ENCODE measurements at regions not wholly inside any gene's neighbourhood (a gene's known extent, or its start where the extent isn't known, plus 50 kb on each side); places are given as distances from the start of the nearest gene placed in this dataset.

GRCh38 chr16:85991425-85991824 is 92.5 kb downstream of the IRF8 start:
- DNase-seq: no peak

- DNase-seq: no peak
These were observed 92.9 kb downstream of the IRF8 start for GRCh38 chr16:85991856-85992255.

- no peak for DNase-seq
These were observed 93.4 kb downstream of the IRF8 start for GRCh38 chr16:85992359-85992758.

DNA sequence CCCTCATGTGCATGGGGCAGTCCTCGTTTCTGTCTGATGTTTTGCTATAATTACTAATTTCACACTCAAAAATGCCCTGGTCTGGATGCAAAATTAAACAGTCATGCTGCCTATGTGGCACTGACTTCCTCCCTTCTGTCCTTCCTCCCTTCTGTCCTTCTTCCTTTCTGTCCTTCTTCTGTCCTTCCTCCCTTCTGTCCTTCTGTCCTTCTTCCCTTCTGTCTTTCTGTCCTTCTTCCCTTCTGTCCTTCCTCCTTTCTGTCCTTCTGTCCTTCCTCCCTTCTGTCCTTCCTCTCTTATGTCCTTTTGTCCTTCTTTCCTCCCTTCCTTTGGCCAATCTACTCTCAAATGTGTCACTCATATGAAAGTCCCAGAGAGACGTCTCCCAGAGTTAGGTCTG is 93.8 kb downstream of the IRF8 start:
- no peak for DNase-seq

DNA sequence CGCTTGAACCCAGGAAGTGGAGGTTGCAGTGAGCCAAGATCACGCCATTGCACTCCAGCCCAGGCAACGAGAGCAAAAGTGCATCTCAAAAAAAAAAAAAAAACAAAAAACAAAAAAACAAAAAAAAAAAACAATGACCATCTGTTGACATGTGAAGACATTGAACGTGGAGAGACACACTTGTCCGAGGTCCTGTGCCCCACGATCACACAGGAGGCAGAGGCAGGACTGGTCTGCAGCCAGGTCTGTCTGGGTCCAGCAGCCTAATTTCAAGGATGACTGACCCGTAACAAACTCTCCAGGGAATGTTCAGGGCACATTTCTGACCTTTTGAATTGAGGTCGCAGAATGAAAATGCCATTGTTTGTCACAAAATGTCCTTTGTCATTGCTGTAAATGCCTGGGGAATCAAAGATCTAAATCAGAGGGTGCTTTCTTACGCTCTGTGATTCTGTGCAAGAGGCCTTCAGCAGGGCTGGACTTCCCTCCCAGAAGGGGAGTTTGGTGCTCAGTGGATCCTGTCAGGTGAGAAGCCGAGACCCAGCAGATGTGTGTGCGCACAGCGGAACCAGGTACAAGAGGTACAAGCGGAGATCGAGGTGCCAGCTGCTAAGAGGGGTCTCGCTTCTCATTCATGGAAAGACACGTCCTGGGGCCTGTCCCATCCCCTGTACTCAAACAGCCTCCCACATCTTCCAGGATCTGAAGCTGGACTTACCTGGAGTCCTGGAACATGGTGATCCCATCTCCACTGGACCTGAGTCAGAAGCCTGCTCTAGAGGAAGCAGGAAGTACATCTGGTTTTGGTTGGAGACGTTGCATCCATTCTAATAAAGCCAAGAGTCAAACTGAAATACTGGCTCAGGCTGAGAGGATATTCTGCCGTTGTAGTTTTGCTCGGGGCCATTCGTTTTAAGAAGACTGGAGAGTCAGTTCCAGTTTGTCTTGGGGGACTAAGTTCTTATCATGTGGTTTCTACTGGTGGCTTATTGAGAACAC is 95.8 kb downstream of the IRF8 start:
- no peak for DNase-seq

- DNase-seq: no peak
These were observed 96.8 kb downstream of the IRF8 start for GRCh38 chr16:85995541-85996423.

- DNase-seq: no peak
These were observed 97.9 kb downstream of the IRF8 start for GRCh38 chr16:85996843-85997242.

DNA sequence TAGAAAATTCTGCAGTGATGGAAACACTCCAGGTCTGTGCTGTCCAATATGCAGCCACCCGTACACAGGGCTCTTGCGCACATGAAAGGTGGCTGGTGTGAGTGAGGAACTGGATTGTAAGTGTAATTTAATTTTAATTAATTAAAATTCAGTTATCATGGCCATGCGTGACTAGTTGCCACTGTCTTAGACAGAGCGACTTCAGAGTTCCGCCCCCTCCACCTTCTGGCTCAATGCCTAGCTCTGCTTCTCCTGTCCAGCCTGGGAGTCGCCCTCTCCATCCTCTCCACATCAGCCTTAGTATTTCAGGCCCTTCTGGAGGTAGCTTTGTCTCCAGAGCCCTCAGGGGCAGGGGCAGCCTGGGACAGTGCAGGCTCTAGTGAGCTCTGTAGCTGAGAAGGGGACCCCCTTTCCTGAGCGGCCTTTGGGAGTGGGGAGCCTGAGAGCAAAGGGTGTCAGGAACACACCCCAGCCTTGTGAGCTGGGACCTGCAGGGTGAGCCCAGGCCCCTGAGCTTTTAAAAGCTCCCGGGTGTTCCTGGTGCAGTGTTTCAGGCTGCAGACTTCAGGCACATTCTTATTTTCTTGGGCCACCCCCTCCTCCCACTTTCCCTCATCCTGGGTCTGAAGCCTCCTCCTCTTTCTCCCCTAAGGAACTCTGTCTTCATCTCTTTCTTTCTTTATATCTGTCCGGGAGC is 99.4 kb downstream of the IRF8 start:
- no peak for DNase-seq

DNA sequence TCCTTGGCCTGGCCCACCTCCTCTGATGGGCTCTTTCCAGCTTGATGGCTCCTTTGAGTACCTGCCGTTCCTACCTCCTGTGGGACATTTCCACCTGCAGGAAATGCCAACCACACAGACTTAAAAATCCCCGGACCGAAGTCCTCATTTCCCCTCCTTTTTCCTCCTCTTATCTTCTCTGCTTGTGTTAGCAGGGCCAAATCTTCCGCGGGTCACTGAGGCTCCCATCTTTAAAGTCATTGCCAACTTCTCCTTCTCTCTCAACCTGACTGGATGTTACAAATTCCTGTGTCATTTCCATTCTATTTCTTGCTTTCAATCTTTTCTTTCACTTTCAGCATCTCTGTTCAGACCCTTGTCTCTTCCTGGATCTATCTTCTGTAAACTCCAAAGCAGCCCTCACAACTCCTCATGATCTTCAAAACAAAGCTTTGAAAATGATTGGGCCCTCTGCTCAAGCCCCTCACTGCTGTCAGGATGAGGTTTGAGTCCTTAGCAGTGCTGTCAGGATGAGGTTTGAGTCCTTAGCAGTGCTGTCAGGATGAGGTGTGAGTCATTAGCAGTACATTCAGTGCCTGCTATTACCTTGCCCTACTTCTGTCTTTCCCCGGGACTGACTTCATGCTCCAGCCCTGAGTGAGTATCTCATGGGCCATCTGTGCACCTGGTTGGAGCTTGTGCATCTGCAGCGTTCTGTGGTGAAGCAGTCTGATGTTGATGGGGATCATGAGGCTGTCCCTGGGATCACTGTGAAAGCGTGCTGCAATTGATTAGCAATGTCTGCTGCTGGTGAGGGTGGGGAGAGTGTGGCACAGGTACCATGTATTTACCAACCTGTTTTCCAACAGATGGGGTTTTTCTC is 100.1 kb downstream of the IRF8 start:
- DNase-seq: no peak

- DNase-seq: no peak
These were observed 100.8 kb downstream of the IRF8 start for GRCh38 chr16:85999778-86000177.

- DNase-seq: no peak
These were observed 103.4 kb downstream of the IRF8 start for GRCh38 chr16:86002178-86002900.

DNA sequence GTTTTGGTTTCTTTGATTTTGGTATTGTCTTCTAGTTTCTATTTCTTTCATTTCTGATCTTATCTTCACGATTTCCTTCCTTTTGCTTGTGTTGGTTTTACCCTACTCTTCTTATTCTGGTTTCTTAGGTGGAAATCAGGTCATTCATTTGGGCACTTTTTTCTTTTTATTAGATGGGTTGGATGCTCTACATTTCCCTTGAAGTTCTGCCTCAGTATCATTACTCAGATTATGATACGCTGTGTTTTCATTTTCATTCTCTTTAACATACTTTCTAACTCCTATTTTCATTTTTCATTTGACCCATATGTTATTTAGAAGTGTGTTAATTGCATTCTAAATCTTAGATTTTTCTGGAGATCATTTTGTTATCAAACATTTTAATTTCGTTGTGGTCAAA is 108.6 kb downstream of the IRF8 start:
- DNase-seq: no peak

DNA sequence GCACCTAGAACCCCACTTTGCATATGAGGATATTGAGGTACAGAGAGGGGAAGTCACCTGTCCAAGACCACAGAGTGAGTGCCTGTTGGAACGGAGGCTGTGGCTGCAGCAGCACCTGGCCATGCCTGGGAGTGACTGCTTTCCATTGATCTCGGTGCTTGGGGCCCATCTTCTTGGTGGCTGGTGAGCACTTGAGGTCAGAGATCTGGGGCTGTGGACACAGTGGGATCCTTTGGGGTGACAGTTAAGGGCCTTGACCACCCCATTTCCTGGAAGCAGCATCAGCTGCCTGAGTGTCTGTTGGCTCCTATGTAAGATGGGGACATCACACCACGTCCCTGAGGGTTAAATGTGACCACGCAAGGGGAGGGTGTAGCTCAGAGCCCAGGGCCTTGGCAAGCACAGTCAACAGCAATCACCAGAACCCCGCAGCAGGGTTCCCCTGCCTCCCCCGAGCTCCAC is 111.7 kb downstream of the IRF8 start:
- DNase-seq: no peak

- DNase-seq: no peak
These were observed 112.6 kb downstream of the IRF8 start for GRCh38 chr16:86011532-86011931.

DNA sequence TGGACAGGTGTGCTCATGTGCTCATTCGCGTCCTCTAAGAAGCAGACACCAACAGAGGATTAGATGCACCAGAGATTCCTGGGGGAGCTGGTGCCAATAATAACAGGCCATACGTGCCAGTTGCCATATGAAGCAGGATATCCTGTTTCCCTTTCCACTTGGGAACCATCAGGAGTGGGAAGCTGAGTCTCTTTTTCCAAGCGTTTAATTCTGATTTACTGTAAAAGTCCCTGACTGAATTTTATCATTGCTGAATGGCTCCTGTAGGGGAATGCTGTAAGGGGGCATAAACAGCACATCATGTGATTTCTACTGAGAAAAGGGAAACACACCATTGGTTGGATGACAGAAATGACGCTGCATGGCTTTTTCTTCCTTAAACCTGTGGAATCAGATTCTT is 113.3 kb downstream of the IRF8 start:
- no peak for DNase-seq

GRCh38 chr16:86013867-86014266 is 114.9 kb downstream of the IRF8 start:
- DNase-seq: no peak

DNA sequence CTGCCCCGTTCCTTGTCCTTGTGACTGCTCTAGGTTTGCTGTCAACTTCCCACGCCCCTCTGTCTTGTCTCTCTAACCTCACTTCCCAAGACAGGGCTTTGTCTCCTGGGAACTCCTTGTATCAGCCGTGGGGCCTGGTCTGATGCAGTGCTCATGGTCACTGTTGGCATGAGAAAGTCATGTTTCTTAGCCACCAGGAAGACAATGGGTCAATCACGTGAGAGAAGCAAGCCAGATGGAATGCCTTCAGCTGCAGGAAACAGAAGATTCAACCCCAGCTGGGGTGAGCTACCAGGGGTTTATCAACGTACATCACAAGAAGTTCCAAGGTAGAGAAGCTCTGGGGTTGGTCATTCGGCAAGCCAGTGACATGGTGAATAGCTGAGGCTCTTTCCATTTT is 116.6 kb downstream of the IRF8 start:
- DNase-seq: no peak

DNA sequence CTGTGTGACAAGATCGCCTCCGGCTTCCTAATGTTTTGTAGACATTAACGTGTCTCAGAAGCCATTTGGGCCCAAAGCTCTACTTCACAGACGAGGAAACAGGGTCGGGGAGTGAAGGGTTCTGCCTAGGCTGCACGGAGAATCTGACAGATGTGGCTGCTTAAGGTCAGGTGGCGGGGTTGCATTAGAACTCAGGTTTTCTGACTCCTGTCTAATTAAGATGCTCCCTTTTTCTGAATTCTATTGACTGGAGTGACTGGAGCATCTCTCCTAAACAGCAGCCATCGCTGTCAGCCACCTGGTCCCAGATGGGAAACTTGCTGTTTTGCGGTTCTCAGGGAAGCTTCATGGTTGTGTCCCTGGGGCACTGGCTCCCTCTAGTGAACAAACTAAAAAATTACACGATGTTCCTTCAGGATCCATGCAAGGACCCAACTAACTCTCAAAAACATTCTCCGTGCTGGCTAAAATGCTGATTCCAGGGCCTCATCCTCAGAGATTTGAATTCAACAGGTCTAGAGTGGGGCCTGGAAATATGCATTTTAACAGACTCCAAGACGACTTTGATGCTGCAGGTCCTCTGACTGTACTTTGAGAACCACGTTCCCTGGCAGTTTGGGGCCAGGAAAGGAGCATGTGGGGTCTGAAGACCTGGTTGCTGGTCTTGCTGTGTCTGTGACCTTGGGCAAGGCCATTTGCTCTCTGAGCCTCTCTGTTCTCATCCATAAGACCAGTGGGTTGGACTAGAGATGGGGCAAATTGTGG is 117.4 kb downstream of the IRF8 start:
- peak; percentile 72 for DNase-seq

DNA sequence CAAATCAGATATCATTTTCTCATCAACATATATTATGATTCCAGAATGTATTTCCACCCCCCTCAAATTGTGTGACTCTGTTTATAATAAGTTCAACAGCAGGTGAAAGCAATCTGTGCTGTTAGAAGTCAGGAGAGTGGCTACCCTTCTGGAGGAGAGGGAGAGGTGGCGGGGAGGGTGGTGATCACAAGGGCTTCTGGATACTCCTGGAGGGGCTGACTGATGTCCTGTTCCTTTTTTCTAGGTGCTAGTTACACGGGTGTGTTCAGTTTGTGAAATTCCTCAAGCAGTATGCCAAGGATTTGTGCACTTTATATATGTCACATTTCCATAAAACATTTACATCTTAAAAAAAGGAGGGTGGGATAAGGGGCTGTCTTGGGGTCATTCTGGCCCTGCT is 119.1 kb downstream of the IRF8 start:
- DNase-seq: no peak

- DNase-seq: no peak
These were observed 119.5 kb downstream of the IRF8 start for GRCh38 chr16:86018487-86018886.

DNA sequence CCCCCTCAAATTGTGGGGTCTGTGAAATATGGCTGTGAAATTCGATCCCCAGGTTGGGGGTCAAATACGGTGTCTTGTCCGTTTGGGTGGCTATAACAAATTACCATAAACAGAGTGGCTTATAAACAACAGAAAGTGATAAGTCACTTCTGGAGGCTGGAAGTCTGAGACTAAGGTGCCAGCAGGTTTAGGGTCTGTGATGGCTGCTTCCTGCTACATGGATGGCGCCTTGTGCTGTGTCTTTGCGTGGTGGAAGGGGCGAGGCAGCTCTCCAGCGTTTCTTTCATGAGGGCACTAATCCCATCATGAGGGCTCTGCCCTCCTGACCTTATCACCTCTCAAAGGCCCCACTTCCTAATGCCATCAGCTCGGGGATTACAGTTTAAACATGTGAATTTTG is 120.0 kb downstream of the IRF8 start:
- DNase-seq: no peak

Data from NCI-H510A treated with DMSO at 0.1 percent for 48 hours (cell line).